Panc1 (cell line): ENCODE measurements at regions not wholly inside any gene's neighbourhood (a gene's known extent, or its start where the extent isn't known, plus 50 kb on each side); places are given as distances from the start of the nearest gene placed in this dataset.

Experiments used
- ATAC-seq: fragments of 200-7000 bp; cut with Tn5 transposase; 2 replicates; pipeline ENCODE4 v1.9.1; 2020; ENCODE audit warnings: mild to moderate bottlenecking, moderate library complexity
- BruUV-seq: library from RNA; stranded (reverse); fragments of 400-500 nt; replicated peaks from 2 replicates; lab custom pipeline; 2021; lab: Mats Ljungman, UMichigan
- CTCF ChIA-PET: fragments of 300-600 bp; sonication (Branson Sonifier 250); formaldehyde crosslinking; loops from one replicate; lab custom pipeline; 2022; ENCODE audit warnings: antibody characterized with exemption; lab: Charles Lee
- POLR2A ChIA-PET: fragments of 300-600 bp; sonication (Branson Sonifier 250); formaldehyde crosslinking; loops from one replicate; lab custom pipeline; 2022; ENCODE audit warnings: antibody characterized with exemption; lab: Charles Lee
- DNase-seq: peaks from one replicate; pipeline ENCODE4 v3.0.0-alpha.2; 2010; ENCODE audit warnings: low read depth, low spot score
- H3K27ac ChIP-seq: 2 replicates; pipeline ENCODE4 v1.5.1; 2011; ENCODE audit warnings: mild to moderate bottlenecking, low read length, inconsistent platforms
- H3K27me3 ChIP-seq: fragments of 200-500 bp; sonication (Bioruptor generic); 2 replicates; pipeline ENCODE4 v1.6.0; 2014; ENCODE audit warnings: low read length, inconsistent platforms; ENCODE audit not compliant: control insufficient read depth, insufficient read depth
- H3K36me3 ChIP-seq: fragments of 200-500 bp; sonication (Bioruptor generic); 2 replicates; pipeline ENCODE4 v1.5.1; 2014; ENCODE audit warnings: inconsistent platforms, mild to moderate bottlenecking, low read length, moderate library complexity; ENCODE audit not compliant: control insufficient read depth, insufficient read depth
- H3K4me1 ChIP-seq: 2 replicates; pipeline ENCODE4 v1.5.1; 2011; ENCODE audit warnings: inconsistent platforms, mild to moderate bottlenecking, low read length, moderate library complexity; ENCODE audit not compliant: control insufficient read depth, insufficient read depth
- H3K4me3 ChIP-seq, 2 experiments: 2 replicates each; pipeline ENCODE4 v1.5.1; 2011 to 2012; ENCODE audit warnings: low read depth in 2 of 2, low read length in 2 of 2, mild to moderate bottlenecking in 2 of 2, inconsistent platforms in 1 of 2, moderate library complexity in 1 of 2
- H3K9me3 ChIP-seq: fragments of 200-500 bp; sonication (Bioruptor generic); 2 replicates; pipeline ENCODE4 v1.5.1; 2014; ENCODE audit warnings: low read depth, mild to moderate bottlenecking, inconsistent platforms, low read length, moderate library complexity; ENCODE audit not compliant: control insufficient read depth, insufficient read depth
- CTCF ChIP-seq: fragments of 450-650 bp; IDR thresholded peaks from 2 replicates; pipeline ENCODE4 v1.5.1; 2017; ENCODE audit warnings: mild to moderate bottlenecking
- POLR2AphosphoS5 ChIP-seq: IDR thresholded peaks from 2 replicates; pipeline ENCODE4 v1.6.1; 2012; ENCODE audit warnings: mild to moderate bottlenecking, low read depth, low read length, moderate library complexity
- SIN3A ChIP-seq: IDR thresholded peaks from 2 replicates; pipeline ENCODE4 v1.6.1; 2012; ENCODE audit warnings: low read depth, mild to moderate bottlenecking, low read length, moderate library complexity, borderline replicate concordance; ENCODE audit not compliant: insufficient read depth
- TCF7L2 ChIP-seq: IDR thresholded peaks from 2 replicates; pipeline ENCODE4 v1.6.1; 2011; ENCODE audit warnings: mild to moderate bottlenecking, low read depth, low read length, inconsistent platforms
- in situ Hi-C: cut with HindIII; loops from 2 replicates; pipeline ENCODE4 v1.10.0; 2016; ENCODE audit warnings: low sequenced_read_pairs, low pct_unique_long_range_greater_than_20kb
- intact Hi-C: fragments of 100-400 bp; cut with micrococcal nuclease; formaldehyde crosslinking; loops from one replicate; pipeline ENCODE4 v1.10.0; 2022; ENCODE audit not compliant: unreplicated experiment
- TF ChIP-seq, protein P1 (sequence below), 2 experiments: IDR thresholded peaks; 2 replicates each; pipeline ENCODE4 v1.6.1; 2011 to 2012; ENCODE audit warnings: low read depth in 2 of 2, control low read depth in 1 of 2, low read length in 1 of 2, mild to moderate bottlenecking in 1 of 2, moderate library complexity in 1 of 2; ENCODE audit not compliant: insufficient read depth in 1 of 2

DNA sequence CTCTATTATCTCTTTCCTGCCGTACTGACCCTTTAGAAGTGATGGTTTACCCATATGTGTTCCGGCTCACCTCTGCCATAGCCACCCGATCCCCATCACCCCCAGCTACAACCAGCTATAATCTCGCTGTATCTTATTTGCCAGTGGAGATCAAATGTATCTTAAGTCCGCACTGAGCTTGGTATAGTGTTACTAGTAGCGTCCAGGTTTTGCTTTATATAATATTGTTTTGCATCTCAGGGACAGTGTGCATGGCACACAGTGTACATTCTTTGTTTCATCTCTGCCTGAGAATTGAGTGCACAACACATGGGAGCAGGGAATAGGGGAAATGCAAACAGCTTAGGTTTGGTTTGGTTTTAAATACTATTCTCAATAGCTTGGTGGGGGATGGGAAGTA lies 135.8 kb upstream of the SNX2 start:
- Histone ChIP-seq H3K27ac (no peak overlapping the region), H3K4me1 (no peaks in the 10 kb centered on the region), H3K9me3 (no peaks in the 10 kb centered on the region), H3K36me3 (no peaks in the 10 kb centered on the region), H3K4me3 (no peak overlapping the region), H3K27me3 (peaks cover 3% of the 10 kb centered on the region; the same call in 1 of the 2 replicates)
- no peak for DNase-seq
- ATAC-seq, result no peak
- TF ChIP-seq CTCF (no peak), POLR2AphosphoS5 (no peak), SIN3A (no peak), TCF7L2 (no peak)
- TF ChIP-seq, protein P1, sequence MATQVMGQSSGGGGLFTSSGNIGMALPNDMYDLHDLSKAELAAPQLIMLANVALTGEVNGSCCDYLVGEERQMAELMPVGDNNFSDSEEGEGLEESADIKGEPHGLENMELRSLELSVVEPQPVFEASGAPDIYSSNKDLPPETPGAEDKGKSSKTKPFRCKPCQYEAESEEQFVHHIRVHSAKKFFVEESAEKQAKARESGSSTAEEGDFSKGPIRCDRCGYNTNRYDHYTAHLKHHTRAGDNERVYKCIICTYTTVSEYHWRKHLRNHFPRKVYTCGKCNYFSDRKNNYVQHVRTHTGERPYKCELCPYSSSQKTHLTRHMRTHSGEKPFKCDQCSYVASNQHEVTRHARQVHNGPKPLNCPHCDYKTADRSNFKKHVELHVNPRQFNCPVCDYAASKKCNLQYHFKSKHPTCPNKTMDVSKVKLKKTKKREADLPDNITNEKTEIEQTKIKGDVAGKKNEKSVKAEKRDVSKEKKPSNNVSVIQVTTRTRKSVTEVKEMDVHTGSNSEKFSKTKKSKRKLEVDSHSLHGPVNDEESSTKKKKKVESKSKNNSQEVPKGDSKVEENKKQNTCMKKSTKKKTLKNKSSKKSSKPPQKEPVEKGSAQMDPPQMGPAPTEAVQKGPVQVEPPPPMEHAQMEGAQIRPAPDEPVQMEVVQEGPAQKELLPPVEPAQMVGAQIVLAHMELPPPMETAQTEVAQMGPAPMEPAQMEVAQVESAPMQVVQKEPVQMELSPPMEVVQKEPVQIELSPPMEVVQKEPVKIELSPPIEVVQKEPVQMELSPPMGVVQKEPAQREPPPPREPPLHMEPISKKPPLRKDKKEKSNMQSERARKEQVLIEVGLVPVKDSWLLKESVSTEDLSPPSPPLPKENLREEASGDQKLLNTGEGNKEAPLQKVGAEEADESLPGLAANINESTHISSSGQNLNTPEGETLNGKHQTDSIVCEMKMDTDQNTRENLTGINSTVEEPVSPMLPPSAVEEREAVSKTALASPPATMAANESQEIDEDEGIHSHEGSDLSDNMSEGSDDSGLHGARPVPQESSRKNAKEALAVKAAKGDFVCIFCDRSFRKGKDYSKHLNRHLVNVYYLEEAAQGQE (IDR thresholded peaks at IDR 0.05; ENCODE audit: insufficient read depth in 1 of 2, low read depth in 2 of 2, low read length in 1 of 2), result no peak
- CTCF ChIA-PET, result interaction anchor here (0.6 kb wide), 1 partner anchor 444 kb away, joined by 9 read pairs; no protein-coding TSS in a partner anchor
- POLR2A ChIA-PET, result no interaction called here
- no TSS peak for BruUV-seq
- intact Hi-C loops (no loop called here), in situ Hi-C loops (no loop called here)

DNA sequence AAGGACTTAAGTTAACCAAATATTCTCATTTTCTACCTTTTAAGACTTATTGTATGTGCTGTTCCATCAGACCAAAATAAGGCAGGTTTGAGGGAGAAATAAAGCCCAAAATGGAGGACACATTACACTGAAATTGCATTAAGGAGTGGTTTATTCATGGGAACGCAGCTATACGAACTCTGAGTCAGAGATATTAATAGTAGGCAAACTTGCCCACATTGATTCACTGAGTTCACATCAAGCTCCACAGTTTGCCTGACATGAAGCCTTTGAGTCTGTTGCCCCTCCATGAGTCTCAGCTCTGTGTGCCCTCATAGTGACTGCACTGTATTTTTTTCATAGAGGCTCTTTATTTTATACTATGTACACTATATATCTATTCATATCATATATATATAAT lies 135.0 kb upstream of the SNX2 start:
- Histone ChIP-seq H3K4me1 (no peaks in the 10 kb centered on the region), H3K36me3 (no peaks in the 10 kb centered on the region), H3K4me3 (no peak overlapping the region), H3K9me3 (no peaks in the 10 kb centered on the region), H3K27me3 (peaks cover 3% of the 10 kb centered on the region; the same call in 1 of the 2 replicates), H3K27ac (no peak overlapping the region)
- in situ Hi-C loops, result no loop called here
- ATAC-seq, result no peak
- no peak for DNase-seq
- no peak for TF ChIP-seq TCF7L2
- TF ChIP-seq, protein P1 (IDR thresholded peaks at IDR 0.05; ENCODE audit: insufficient read depth in 1 of 2, low read depth in 2 of 2, low read length in 1 of 2), result no peak
- TF ChIP-seq POLR2AphosphoS5, result no peak
- TF ChIP-seq SIN3A, result no peak
- TF ChIP-seq CTCF, result no peak
- no TSS peak for BruUV-seq
- CTCF ChIA-PET, result no interaction called here
- intact Hi-C loops, result no loop called here
- POLR2A ChIA-PET, result no interaction called here
